Upper lobe of right lung (tissue), 1 donor: ENCODE measurements at regions not wholly inside any gene's neighbourhood (a gene's known extent, or its start where the extent isn't known, plus 50 kb on each side); places are given as distances from the start of the nearest gene placed in this dataset.

Source experiments
- ATAC-seq: fragments of 200-7000 bp; cut with Tn5 transposase; one replicate; pipeline ENCODE4 v1.9.1; 2020; ENCODE audit warnings: mild to moderate bottlenecking, moderate library complexity
- DNase-seq: peaks from one replicate; pipeline ENCODE4 v3.0.0-alpha.2; 2020
- H3K27ac ChIP-seq: fragments of 200-600 bp; one replicate; pipeline ENCODE4 v1.8.0; 2022
- H3K27me3 ChIP-seq: fragments of 200-600 bp; one replicate; pipeline ENCODE4 v1.8.0; 2022; ENCODE audit warnings: mild to moderate bottlenecking
- H3K36me3 ChIP-seq: fragments of 200-600 bp; one replicate; pipeline ENCODE4 v1.8.0; 2022
- H3K4me1 ChIP-seq: fragments of 200-600 bp; one replicate; pipeline ENCODE4 v1.8.0; 2022
- H3K4me3 ChIP-seq: fragments of 200-600 bp; one replicate; pipeline ENCODE4 v1.8.0; 2022; ENCODE audit warnings: mild to moderate bottlenecking
- H3K9me3 ChIP-seq: fragments of 200-600 bp; one replicate; pipeline ENCODE4 v1.8.0; 2022
- CTCF ChIP-seq: fragments of 200-600 bp; IDR thresholded peaks from one replicate; pipeline ENCODE4 v1.8.0; 2022; ENCODE audit warnings: antibody characterized with exemption
- intact Hi-C: fragments of 100-400 bp; cut with DNase I; formaldehyde crosslinking; loops from one replicate; pipeline ENCODE4 v1.11.0; 2022
- donor health status: DM: no; HTN: yes; CAD: no; lungs with severe emphysema.

GRCh38 chr1:38131024-38131585 lies 84.5 kb upstream of the POU3F1 start:
- no peaks in the 10 kb centered on the region for H3K9me3 ChIP-seq
- DNase-seq (no peak), ATAC-seq (no peak)
- intact Hi-C loops, result no loop called here
- no peak overlapping the region for H3K27ac ChIP-seq
- H3K36me3 ChIP-seq, result no peaks in the 10 kb centered on the region
- H3K4me1 ChIP-seq, result no peaks in the 10 kb centered on the region
- H3K27me3 ChIP-seq, result peaks cover 41% of the 10 kb centered on the region
- H3K4me3 ChIP-seq, result no peak overlapping the region
- TF ChIP-seq CTCF, result no peak

- DNase-seq (no peak), ATAC-seq (no peak)
- Histone ChIP-seq H3K27me3 (peaks cover 30% of the 10 kb centered on the region), H3K27ac (no peak overlapping the region), H3K4me1 (no peaks in the 10 kb centered on the region), H3K4me3 (no peak overlapping the region), H3K9me3 (no peaks in the 10 kb centered on the region), H3K36me3 (no peaks in the 10 kb centered on the region)
- intact Hi-C loops, result no loop called here
- TF ChIP-seq CTCF, result no peak
Observed at GRCh38 chr1:38129971-38130370, 83.4 kb upstream of the POU3F1 start.

- no peak overlapping the region for H3K4me3 ChIP-seq
- H3K27ac ChIP-seq, result no peak overlapping the region
- H3K36me3 ChIP-seq, result no peaks in the 10 kb centered on the region
- intact Hi-C loops, result no loop called here
- H3K4me1 ChIP-seq, result no peaks in the 10 kb centered on the region
- no peak for TF ChIP-seq CTCF
- no peak for DNase-seq
- peaks cover 25% of the 10 kb centered on the region for H3K27me3 ChIP-seq
- no peaks in the 10 kb centered on the region for H3K9me3 ChIP-seq
- ATAC-seq, result no peak
Observed at GRCh38 chr1:38129473-38129872, 82.9 kb upstream of the POU3F1 start.

GRCh38 chr1:38128926-38129453 lies 82.4 kb upstream of the POU3F1 start:
- intact Hi-C loops, result no loop called here
- no peak overlapping the region for H3K27ac ChIP-seq
- peaks cover 22% of the 10 kb centered on the region for H3K27me3 ChIP-seq
- TF ChIP-seq CTCF, result no peak
- no peak for DNase-seq
- no peak for ATAC-seq
- H3K4me3 ChIP-seq, result no peak overlapping the region
- H3K9me3 ChIP-seq, result no peaks in the 10 kb centered on the region
- H3K4me1 ChIP-seq, result no peaks in the 10 kb centered on the region
- H3K36me3 ChIP-seq, result no peaks in the 10 kb centered on the region

- H3K27me3 ChIP-seq, result peaks cover 17% of the 10 kb centered on the region
- intact Hi-C loops, result no loop called here
- DNase-seq, result no peak
Observed at GRCh38 chr1:38128511-38128910, 81.9 kb upstream of the POU3F1 start.

More at GRCh38 chr1:38128511-38128910, 81.9 kb upstream of the POU3F1 start:
- TF ChIP-seq CTCF, result no peak
- Histone ChIP-seq H3K27ac (no peak overlapping the region), H3K9me3 (no peaks in the 10 kb centered on the region), H3K4me1 (no peaks in the 10 kb centered on the region), H3K36me3 (no peaks in the 10 kb centered on the region), H3K4me3 (no peak overlapping the region)
- ATAC-seq, result no peak
